Left hindlimb (tissue), 1 donor: ENCODE measurements at regions not wholly inside any gene's neighbourhood (a gene's known extent, or its start where the extent isn't known, plus 50 kb on each side); places are given as distances from the start of the nearest gene placed in this dataset.
"Not testable (repeated sequence)": the region's sequence is repeated elsewhere in the genome, so short reads cannot be mapped to it uniquely, and the experiment has no call there.

Source experiments
- DNase-seq: peaks from one replicate; pipeline ENCODE4 v3.0.0-alpha.2; 2018

DNA sequence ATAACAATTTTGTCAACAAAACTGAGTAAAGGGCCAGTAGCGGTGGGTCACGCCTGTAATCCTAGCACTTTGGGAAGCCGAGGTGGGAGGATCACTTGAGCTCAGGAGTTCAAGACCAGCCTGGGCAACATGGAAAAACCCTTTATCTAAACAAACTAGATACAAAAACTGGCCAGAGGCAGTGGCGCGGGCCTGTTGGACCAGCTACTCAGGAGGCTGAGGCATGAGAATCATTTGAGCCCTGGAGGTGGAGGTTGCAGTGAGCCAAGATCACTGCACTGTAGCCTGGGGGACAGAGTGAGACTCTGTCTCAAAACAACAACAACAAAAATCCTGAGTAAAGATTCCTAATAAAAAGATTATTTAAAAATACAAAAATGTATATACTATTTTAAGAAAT lies 583.1 kb downstream of the KCNJ2 start:
- not testable (repeated sequence) for DNase-seq

- no peak for DNase-seq
Observed at GRCh38 chr17:70752966-70753467, 583.7 kb downstream of the KCNJ2 start.

DNA sequence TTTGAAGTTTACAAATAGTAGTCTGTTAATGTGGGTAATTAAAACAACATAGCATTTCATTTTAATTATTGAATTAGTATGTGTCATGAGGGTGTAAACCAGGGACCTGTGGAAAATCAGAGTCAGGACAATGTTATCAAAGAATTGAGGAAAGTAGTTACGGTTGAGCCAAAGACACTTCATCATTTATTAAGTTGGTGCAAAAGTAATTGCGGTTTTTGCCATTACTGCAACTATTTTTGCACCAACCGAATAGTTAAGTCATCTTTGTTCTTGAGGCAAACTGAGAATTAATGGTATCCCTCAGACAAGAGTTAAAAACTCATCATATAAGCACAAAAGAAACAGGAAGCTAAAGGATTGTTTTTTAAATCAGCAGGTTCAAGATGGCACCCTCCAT lies 593.7 kb downstream of the KCNJ2 start:
- no peak for DNase-seq

GRCh38 chr17:70767102-70767701 lies 597.9 kb downstream of the KCNJ2 start:
- no peak for DNase-seq

- DNase-seq: no peak
Observed at GRCh38 chr17:70769956-70770355, 600.6 kb downstream of the KCNJ2 start.

DNA sequence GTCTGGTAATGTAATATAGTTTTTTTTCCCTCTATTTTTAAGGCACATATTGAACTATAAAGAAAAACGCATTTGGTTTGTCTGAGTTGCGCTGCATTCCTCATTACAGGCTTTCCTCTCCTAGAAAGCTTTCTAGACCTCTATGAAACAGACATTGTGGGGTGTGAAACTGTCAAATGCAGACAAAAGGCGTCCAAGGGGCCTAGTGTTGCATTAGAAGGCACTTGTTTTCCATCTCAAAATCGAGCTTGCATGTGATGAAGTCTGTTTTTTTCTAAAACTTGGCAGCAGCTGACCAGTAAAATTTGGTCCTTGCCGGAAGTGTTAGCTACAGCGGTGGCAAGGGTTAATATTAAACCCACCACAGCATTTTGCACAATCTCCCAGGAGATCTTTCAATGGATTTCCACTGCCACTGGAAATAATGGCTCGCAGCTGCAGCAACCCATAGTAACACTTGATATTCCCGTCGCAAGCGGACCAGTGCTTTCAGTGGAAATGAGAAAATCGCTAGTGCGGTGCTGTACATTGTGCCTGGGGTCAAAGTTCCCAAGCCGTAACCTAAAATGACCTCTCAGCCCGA lies 602.6 kb downstream of the KCNJ2 start:
- DNase-seq: no peak

GRCh38 chr17:70772761-70773160 lies 603.4 kb downstream of the KCNJ2 start:
- DNase-seq: no peak

DNA sequence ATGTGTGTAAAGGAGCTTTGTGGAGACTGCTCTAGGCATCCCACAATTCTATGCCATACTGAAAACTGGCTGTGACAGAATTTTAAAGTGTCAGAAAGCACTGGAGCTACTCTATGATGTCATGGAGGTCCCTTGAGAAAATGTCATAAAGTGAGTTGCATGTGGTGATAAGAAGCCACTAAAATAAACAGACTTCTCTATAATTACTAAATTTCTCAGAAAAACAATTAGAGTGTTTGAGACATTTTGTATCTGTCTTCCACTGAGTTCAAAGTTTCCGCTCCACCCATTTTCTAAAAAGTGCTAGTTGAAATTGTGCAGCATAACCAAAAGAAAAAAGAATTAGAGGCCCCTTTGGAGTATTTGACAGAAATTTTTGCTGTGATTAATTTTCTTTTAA lies 603.9 kb downstream of the KCNJ2 start:
- no peak for DNase-seq

GRCh38 chr17:70774339-70775117 lies 605.2 kb downstream of the KCNJ2 start:
- no peak for DNase-seq

DNA sequence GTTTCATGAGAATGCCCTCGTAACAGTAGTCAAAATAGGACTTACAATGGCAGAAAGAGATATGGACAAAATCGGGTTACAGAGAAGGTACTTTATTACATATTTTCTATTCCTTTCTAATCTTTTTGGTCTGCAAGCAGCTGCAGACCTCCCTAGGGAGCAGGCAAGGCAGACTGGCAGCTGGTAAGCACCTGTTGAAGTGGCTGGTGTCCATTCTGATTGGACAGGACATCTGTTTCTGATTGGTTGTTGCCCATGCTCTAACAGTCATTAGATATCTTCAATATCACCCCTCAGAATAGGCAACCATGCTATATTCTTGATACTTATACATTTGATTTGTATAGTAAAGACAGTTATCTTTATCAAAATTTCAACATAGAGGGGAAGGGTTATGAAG lies 606.3 kb downstream of the KCNJ2 start:
- no peak for DNase-seq

- DNase-seq: no peak
Observed at GRCh38 chr17:70776441-70776840, 607.1 kb downstream of the KCNJ2 start.

DNA sequence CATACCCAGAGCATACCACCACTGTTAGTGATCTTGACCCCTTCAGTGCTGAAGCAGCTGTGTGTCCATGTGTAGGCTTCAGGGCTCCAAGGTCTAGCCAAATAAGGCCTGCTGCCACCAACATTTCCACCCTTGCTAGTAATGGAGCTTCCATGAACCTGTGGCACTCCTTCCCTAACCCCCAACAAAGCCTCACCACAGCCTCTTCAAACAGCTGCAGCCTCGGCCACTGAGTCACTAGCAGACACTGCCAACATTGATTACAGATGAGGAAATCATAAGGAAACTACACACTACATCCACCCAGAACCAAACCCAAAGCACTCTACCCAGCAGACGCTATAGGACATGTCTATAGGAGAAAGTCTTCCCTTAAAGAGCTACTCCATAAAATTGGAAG lies 610.7 kb downstream of the KCNJ2 start:
- no peak for DNase-seq

GRCh38 chr17:70786081-70786480 lies 616.7 kb downstream of the KCNJ2 start:
- DNase-seq: no peak

- DNase-seq: no peak
Observed at GRCh38 chr17:70787721-70788300, 618.5 kb downstream of the KCNJ2 start.

GRCh38 chr17:70791748-70792443 lies 622.6 kb downstream of the KCNJ2 start:
- no peak for DNase-seq

- DNase-seq: no peak
Observed at GRCh38 chr17:70794738-70795137, 625.4 kb downstream of the KCNJ2 start.

- DNase-seq: no peak
Observed at GRCh38 chr17:70795620-70796019, 626.3 kb downstream of the KCNJ2 start.

- no peak for DNase-seq
Observed at GRCh38 chr17:70796757-70797156, 627.4 kb downstream of the KCNJ2 start.

- DNase-seq: no peak
Observed at GRCh38 chr17:70797166-70797565, 627.8 kb downstream of the KCNJ2 start.

- no peak for DNase-seq
Observed at GRCh38 chr17:70804161-70804560, 634.8 kb downstream of the KCNJ2 start.

DNA sequence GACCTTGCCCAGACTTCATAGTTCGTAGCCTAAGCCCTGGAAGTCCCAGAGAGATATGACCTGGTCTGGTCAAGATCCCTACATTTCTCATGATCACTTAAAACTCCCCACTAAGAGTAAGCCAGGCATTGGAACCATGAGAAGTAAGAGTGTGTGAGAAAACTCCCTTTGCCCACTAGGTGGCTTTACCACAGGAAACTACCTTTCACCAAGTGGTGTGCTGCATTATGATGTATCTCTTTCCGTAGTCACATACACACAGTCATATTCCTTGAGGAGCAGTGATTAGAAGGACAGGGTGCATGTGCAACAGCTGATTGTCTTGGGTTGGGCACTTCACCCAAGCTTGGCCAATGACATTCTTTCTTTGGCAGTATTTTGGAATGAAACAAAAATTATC lies 639.3 kb downstream of the KCNJ2 start:
- DNase-seq: no peak

DNA sequence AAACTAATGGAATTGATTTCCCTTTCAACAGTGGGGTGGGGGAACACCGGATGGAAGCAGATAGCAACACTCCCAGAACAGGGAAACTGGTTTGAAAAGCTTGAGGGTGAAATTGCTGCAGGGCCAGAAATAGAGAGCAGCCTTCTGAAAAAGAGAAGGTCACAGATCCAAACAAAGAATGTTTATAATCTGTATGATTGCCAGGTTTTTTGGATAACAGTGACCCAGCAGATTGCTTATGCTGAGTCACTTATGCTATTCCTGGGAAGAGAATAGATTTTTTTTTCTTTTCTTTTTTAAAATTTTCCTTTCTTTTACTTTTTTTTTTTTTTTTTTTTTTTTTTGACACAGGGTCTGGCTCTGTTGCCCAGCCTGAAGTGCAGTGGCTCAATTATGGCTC lies 641.3 kb downstream of the KCNJ2 start:
- no peak for DNase-seq

DNA sequence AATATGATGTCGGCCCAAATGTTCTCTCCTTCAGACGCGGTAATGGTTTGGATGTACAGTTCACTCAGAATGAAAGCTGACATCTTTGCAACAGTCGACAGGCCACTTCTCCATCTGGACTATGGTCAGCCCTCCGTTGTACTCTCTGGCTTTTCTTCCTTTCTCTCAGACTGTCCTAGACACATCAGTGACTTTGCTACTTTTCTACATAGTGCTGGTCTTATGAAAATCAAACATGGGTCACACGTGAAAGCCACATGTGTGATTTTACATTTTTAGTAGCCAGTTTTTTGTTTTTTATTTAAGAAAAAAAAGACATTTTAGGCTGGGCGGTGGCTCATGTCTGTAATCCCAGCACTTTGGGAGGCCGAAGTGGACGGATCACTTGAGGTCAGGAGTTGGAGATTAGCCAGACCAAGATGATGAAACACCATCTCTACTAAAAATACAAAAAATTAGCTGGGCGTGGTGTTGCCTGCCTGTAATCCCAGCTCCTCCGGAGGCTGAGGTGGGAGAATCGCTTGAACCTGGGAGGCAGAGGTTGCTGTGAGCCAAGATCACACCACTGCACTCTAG lies 644.1 kb downstream of the KCNJ2 start:
- no peak for DNase-seq
